Activated CD8-positive, alpha-beta T cell treated with anti-CD3 and anti-CD28 coated beads, Interleukin-2, amount 10 ng/mL, durations not matched to agents 7 days and 5 days (primary cell): ENCODE measurements at regions not wholly inside any gene's neighbourhood (a gene's known extent, or its start where the extent isn't known, plus 50 kb on each side); places are given as distances from the start of the nearest gene placed in this dataset.
"Not testable (repeated sequence)": the region's sequence is repeated elsewhere in the genome, so short reads cannot be mapped to it uniquely, and the experiment has no call there.

Experiments
- ATAC-seq: fragments of 150-1000 bp; cut with Tn5 transposase; one replicate; pipeline ENCODE4 v1.10.0; 2021; ENCODE audit warnings: moderate library complexity
- CTCF ChIA-PET: fragments of 350-600 bp; sonication (Branson Sonifier 250); formaldehyde crosslinking; loops from one replicate; lab custom pipeline; 2021; ENCODE audit warnings: antibody characterized with exemption; lab: Charles Lee
- POLR2A ChIA-PET: fragments of 350-600 bp; sonication (Branson Sonifier 250); formaldehyde crosslinking; loops from one replicate; lab custom pipeline; 2021; ENCODE audit warnings: antibody characterized with exemption; lab: Charles Lee
- DNase-seq: peaks from one replicate; pipeline ENCODE4 v3.0.0-alpha.2; 2020
- H3K27ac Mint-ChIP-seq: one replicate; pipeline ENCODE4 v1.8.0; 2021; ENCODE audit warnings: mild to moderate bottlenecking, mixed read lengths
- H3K27me3 Mint-ChIP-seq: one replicate; pipeline ENCODE4 v1.8.0; 2021; ENCODE audit warnings: low read depth, mixed read lengths
- H3K36me3 Mint-ChIP-seq: one replicate; pipeline ENCODE4 v1.8.0; 2021; ENCODE audit warnings: low read depth, mixed read lengths
- H3K4me1 Mint-ChIP-seq: one replicate; pipeline ENCODE4 v1.8.0; 2021; ENCODE audit warnings: low read depth, mixed read lengths
- H3K4me3 Mint-ChIP-seq: one replicate; pipeline ENCODE4 v1.8.0; 2021; ENCODE audit warnings: mild to moderate bottlenecking, mixed read lengths
- H3K9me3 Mint-ChIP-seq: one replicate; pipeline ENCODE4 v1.8.0; 2022; ENCODE audit warnings: mixed read lengths; ENCODE audit not compliant: insufficient read depth

DNA sequence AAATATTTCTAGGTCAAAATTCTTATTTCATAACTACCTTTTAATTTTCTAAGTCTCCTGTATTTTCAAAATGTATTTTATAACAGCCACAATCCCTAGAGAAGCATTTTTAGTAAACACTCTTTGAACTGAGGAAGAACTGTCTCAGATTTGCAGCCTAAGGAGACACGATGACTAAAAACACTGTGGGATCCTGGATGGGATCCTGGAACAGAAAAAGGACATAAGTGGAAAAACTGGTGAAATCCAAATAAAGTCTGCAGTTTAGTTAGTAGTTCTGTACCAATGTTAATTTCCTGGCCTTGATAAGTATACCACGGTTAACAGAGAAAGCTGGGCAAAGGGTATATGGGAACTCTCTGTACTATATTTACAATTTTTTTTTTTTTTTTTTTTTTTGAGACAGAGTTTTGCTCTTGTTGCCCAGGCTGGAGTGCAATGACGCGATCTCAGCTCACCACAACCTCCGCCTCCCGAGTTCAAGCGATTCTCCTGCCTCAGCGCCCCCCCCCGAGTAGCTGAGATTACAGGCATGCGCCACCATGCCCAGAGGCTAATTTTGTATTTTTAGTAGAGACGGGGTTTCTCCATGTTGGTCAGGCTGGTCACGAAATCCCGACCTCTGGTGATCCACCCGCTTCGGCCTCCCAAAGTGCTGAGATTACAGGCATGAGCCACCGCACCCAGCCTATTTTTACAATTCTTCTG, 600.2 kb upstream of the DIPK2B start:
- not testable (repeated sequence) for H3K27ac Mint-ChIP-seq, ATAC-seq, H3K27me3 Mint-ChIP-seq, H3K4me3 Mint-ChIP-seq, H3K9me3 Mint-ChIP-seq
- DNase-seq = peak; percentile 36
- Mint-ChIP-seq H3K4me1 (peaks cover 68% of the 10 kb centered on the region), H3K36me3 (peaks cover 12% of the 10 kb centered on the region)
- POLR2A ChIA-PET = interaction anchor here (0.6 to 1.5 kb wide), 2 partner anchors 19 to 50 kb away, joined by 3 read pairs; no protein-coding TSS in a partner anchor
- CTCF ChIA-PET = interaction anchor here (1.0 to 4.7 kb wide), 13 partner anchors 9 to 607 kb away, joined by 3 to 68 read pairs (median 6); no protein-coding TSS in a partner anchor

DNA sequence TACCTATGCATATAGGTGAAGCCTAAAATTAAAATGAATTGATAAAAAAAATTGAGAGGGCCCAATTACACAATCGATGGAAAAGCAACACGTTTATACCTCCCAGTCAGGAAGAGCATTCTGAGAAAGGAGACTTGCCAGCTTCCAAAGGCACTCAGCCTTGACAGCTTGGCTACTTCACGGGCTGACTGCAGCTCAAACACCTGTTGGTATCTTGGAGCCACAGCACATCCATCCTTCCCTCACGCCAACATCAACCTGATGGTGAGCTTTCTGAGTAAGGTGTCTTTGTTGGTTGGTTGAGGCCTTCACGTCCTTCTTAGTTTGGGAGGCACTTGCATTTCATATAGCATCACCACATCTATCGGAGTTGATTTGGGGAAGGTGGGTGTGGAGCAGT, 598.9 kb upstream of the DIPK2B start:
- Mint-ChIP-seq H3K27ac (peak overlapping the region; percentile 26), H3K36me3 (peaks cover 12% of the 10 kb centered on the region), H3K9me3 (no peaks in the 10 kb centered on the region), H3K4me3 (no peak overlapping the region), H3K27me3 (no peaks in the 10 kb centered on the region), H3K4me1 (peaks cover 66% of the 10 kb centered on the region)
- DNase-seq = no peak
- ChIA-PET CTCF (interaction anchor here (0.7 to 4.7 kb wide), 3 partner anchors 22 to 51 kb away, joined by 3 to 68 read pairs (median 4); no protein-coding TSS in a partner anchor), POLR2A (interaction anchor here (0.6 kb wide), 1 partner anchor 46 kb away, joined by 4 read pairs; no protein-coding TSS in a partner anchor)
- no peak for ATAC-seq

DNA sequence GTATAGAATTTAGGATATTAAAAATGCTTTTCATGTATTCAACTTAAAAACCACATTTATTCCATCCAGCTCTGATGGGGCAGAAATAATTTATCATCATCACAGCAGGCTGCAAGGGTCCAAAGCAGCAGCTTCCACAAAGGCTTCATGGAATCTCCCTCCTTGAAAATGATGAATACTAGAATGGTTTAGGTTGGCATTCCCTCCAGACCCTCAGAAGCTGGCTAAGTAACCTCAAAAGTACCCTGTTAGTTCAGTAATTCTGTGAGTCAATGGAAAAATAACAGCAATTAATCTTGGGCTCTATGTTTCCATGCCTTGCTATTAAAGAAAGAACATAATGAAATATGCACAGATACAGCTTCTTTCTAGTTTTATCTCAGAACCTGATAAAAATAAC, 594.9 kb upstream of the DIPK2B start:
- Mint-ChIP-seq H3K4me1 (peaks cover 54% of the 10 kb centered on the region), H3K36me3 (peaks cover 31% of the 10 kb centered on the region), H3K27ac (no peak overlapping the region), H3K4me3 (no peak overlapping the region), H3K9me3 (peaks cover 5% of the 10 kb centered on the region), H3K27me3 (no peaks in the 10 kb centered on the region)
- no peak for DNase-seq
- ChIA-PET CTCF (interaction anchor here (1.3 to 1.5 kb wide), 2 partner anchors 26 to 53 kb away, joined by 3 to 4 read pairs; no protein-coding TSS in a partner anchor), POLR2A (no interaction called here)
- no peak for ATAC-seq

DNA sequence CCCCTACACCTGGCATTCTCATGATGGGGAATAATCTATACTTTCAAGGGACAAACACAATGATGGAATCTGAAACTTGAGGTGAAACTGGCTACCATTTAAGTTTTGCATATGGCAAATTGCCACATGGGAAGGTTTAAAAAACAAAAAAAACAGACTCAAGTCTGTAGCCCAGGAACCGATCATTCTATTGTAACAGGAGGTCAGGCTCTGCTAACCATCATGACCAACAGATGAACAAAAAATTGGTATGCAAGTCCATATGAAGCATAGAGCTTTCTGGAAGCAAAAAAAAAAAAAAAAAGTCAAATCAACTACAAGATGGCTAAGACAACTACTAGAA, 594.3 kb upstream of the DIPK2B start:
- Mint-ChIP-seq H3K36me3 (peaks cover 32% of the 10 kb centered on the region), H3K9me3 (peaks cover 5% of the 10 kb centered on the region), H3K4me1 (peaks cover 56% of the 10 kb centered on the region), H3K27me3 (no peaks in the 10 kb centered on the region), H3K27ac (no peak overlapping the region), H3K4me3 (no peak overlapping the region)
- no peak for DNase-seq
- ATAC-seq = no peak
- ChIA-PET POLR2A (interaction anchor here (0.9 kb wide), 1 partner anchor 25 kb away, joined by 4 read pairs; no protein-coding TSS in a partner anchor), CTCF (interaction anchor here (1.3 to 1.9 kb wide), 2 partner anchors 26 to 280 kb away, joined by 3 to 6 read pairs; no protein-coding TSS in a partner anchor)

DNA sequence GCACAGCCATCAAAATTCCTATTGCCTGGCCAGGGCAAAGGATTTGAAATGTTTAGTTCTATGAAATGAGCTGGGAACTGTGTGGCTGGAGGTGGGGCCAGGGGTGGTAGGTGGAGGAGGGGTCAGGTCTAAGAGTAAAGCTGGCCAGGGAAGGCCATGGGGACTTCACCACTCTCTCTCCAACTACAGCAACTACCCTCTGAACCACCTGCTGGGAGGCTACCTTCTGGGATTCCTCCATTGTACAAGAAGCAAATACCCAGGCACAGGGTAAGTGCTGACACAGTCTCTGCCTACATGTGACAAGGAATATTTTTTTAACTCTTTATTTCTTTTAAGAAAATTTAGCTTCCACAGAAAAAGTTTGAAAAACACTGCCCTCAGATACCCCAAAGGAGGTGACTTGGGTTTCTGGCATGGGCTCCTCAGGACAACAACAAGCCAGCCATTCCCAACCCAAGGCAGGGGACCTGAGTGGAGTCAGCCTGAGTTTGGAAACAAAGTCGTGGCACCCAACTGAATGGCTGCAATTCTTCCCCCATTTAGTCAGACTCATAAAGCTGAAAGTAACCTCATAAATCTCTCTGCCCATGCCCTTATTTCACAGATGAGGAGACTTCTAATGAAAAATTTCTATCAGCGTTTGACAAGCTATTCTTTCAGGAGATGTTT, 593.8 kb upstream of the DIPK2B start:
- ATAC-seq (no peak), DNase-seq (no peak)
- Mint-ChIP-seq H3K36me3 (peaks cover 32% of the 10 kb centered on the region), H3K9me3 (peaks cover 5% of the 10 kb centered on the region), H3K27ac (no peak overlapping the region), H3K27me3 (no peaks in the 10 kb centered on the region), H3K4me3 (no peak overlapping the region), H3K4me1 (peaks cover 54% of the 10 kb centered on the region)
- ChIA-PET POLR2A (interaction anchor here (0.7 to 0.9 kb wide), 2 partner anchors 25 to 29 kb away, joined by 3 to 4 read pairs; no protein-coding TSS in a partner anchor), CTCF (interaction anchor here (0.9 to 1.9 kb wide), 3 partner anchors 17 to 279 kb away, joined by 3 to 6 read pairs (median 3); no protein-coding TSS in a partner anchor)

DNA sequence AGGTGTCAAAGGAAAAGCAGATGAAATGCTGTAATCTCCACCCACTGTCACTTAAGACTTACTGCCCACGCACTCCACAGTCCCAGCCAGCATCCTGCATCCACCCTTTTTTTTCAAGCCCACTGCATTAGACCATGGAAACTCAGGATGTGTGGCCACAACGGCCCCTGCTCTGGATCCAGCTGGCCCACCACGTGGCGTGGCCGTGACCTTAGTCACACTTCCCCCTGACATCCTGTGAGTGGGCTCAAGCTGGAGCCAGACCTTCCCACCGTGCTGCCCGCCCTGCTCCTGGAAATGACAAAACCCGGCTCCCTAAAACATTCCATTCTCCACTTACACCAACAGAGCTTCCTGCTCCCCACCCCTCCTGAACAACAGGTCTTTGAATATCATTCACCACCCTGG, 588.3 kb upstream of the DIPK2B start:
- CTCF ChIA-PET = interaction anchor here (0.9 kb wide), 1 partner anchor 13 kb away, joined by 3 read pairs; no protein-coding TSS in a partner anchor
- Mint-ChIP-seq H3K27ac (no peak overlapping the region), H3K4me3 (no peak overlapping the region), H3K27me3 (no peaks in the 10 kb centered on the region), H3K4me1 (peaks cover 38% of the 10 kb centered on the region), H3K9me3 (peaks cover 5% of the 10 kb centered on the region), H3K36me3 (peaks cover 20% of the 10 kb centered on the region)
- POLR2A ChIA-PET = interaction anchor here (0.7 kb wide), 1 partner anchor 19 kb away, joined by 3 read pairs; no protein-coding TSS in a partner anchor
- ATAC-seq = no peak
- no peak for DNase-seq

DNA sequence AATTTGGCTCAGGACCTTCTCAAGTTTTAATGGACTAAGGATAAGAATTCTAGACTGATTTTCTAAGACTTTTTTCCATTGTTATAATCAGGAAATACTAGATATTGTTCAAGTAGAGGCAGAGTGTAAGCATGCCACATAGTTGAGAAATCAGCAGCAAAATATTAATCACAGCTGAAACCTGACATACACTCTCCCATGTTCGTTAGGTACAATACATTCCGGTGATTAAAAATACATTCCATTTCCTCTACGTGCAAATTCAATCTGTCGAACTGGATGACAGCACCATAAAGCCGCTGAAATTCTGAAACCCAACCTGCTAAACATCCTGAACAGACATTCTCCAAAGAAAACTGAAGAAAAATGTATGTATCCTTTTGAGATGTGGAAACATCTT, 587.6 kb upstream of the DIPK2B start:
- peaks cover 32% of the 10 kb centered on the region for H3K4me1 Mint-ChIP-seq
- H3K9me3 Mint-ChIP-seq = peaks cover 5% of the 10 kb centered on the region
- no peak overlapping the region for H3K4me3 Mint-ChIP-seq
- H3K36me3 Mint-ChIP-seq = peaks cover 20% of the 10 kb centered on the region
- DNase-seq (no peak), ATAC-seq (no peak)
- no peak overlapping the region for H3K27ac Mint-ChIP-seq
- POLR2A ChIA-PET = no interaction called here
- no peaks in the 10 kb centered on the region for H3K27me3 Mint-ChIP-seq
- CTCF ChIA-PET = no interaction called here

DNA sequence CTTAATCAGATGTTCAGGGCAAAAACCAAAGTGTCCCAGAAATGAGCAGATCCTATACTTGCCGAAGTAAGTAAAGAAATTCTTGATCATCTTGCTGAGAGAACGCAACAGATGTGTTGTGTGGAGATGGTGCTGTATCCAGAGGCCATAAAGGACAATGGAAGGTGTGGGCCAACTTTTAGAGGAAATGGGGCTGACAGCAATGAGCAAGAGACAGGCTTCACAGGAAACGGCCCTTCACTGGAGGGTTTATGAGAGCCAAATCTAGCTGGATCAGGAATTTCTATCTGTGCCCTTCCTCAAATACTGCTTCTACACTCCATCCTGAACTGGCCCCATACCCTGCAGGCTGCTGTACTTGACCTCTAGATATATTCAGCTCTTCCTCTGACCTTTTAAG, 583.9 kb upstream of the DIPK2B start:
- CTCF ChIA-PET = no interaction called here

DNA sequence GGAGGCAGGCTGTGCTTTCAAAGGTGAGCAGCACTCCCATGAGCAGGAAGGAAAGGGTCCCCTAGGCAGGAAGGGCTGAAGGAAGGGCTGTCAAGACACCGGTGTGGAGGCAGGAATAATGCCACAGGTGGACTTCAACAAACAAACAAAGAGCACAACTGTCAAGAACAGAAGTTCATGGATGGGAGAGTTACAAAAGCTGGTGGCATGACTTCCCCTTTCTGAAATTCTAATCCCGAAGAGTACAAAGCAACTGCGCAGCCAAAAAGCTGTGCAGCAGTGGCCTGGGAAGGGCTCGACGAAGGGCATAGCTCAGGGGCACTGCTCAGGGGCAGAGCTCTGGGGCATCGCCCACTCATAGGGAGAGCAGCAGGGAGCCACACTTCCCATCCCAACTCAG, 582.3 kb upstream of the DIPK2B start:
- ChIA-PET POLR2A (no interaction called here), CTCF (no interaction called here)
- Mint-ChIP-seq H3K4me3 (no peak overlapping the region), H3K27ac (no peak overlapping the region), H3K36me3 (peaks cover 15% of the 10 kb centered on the region), H3K9me3 (no peaks in the 10 kb centered on the region), H3K27me3 (no peaks in the 10 kb centered on the region), H3K4me1 (peaks cover 42% of the 10 kb centered on the region)
- ATAC-seq (no peak), DNase-seq (no peak)

More for the DNA sequence above, 583.9 kb upstream of the DIPK2B start:
- H3K27me3 Mint-ChIP-seq = no peaks in the 10 kb centered on the region
- peaks cover 8% of the 10 kb centered on the region for H3K36me3 Mint-ChIP-seq
- ATAC-seq = no peak
- no peaks in the 10 kb centered on the region for H3K9me3 Mint-ChIP-seq
- H3K4me1 Mint-ChIP-seq = peaks cover 41% of the 10 kb centered on the region
- POLR2A ChIA-PET = no interaction called here
- no peak for DNase-seq
- no peak overlapping the region for H3K4me3 Mint-ChIP-seq
- H3K27ac Mint-ChIP-seq = no peak overlapping the region

DNA sequence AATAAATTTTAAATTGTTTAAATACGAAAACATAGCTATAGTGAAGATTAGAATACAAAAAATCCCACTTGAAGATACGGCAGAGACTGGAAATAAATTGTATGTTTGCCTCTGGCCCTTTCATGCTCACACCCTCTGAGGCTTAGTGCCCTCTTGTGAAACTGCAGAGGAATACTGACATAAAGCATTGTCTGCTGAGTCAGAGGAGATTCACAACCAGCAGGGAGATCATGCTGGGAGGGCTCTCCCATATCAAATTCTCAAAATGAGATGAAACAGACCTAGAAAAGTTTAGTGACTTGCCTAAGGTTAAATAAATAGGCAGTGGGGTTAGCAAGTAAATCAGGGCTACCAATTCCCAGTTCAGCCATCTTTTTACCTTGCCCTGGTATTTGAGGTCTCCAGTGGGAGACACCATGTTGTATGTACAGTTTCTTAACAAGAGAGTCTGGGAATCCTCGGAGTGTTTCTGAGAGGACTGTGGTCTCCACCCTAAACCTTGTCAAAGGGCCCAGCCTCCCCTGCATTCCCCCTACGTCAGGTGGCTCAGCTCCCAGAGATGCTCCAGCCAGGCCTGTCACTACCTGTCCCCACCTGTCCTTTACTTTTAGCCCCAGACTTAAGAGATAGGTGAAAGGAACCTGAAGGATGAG, 581.4 kb upstream of the DIPK2B start:
- Mint-ChIP-seq H3K27me3 (no peaks in the 10 kb centered on the region), H3K4me1 (peaks cover 50% of the 10 kb centered on the region), H3K27ac (no peak overlapping the region), H3K36me3 (peaks cover 19% of the 10 kb centered on the region), H3K9me3 (no peaks in the 10 kb centered on the region), H3K4me3 (no peak overlapping the region)
- ChIA-PET CTCF (no interaction called here), POLR2A (interaction anchor here (0.6 kb wide), 1 partner anchor 19 kb away, joined by 3 read pairs; no protein-coding TSS in a partner anchor)
- DNase-seq = no peak
- no peak for ATAC-seq

DNA sequence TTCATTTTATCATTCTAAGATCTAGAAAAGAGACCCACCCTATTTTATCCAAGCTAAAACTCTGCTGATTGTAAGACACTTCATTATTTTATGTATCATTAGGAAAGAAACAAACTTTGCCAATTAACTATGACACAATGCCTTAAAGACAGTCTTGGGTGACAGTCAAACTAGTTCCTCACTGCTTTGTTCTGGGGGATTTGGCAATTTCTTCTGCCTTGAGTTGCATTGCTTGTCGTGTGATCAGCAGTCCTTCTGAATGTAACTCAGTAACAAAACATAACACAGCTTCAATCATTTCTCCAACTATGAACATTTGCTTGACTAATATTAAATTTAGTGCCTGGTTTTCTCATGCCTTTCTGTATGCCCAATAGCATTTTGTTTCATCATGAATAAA, 577.9 kb upstream of the DIPK2B start:
- Mint-ChIP-seq H3K27ac (no peak overlapping the region), H3K36me3 (peaks cover 21% of the 10 kb centered on the region), H3K4me1 (peaks cover 55% of the 10 kb centered on the region), H3K9me3 (no peaks in the 10 kb centered on the region), H3K27me3 (no peaks in the 10 kb centered on the region), H3K4me3 (no peak overlapping the region)
- ChIA-PET CTCF (interaction anchor here (1.0 to 1.3 kb wide), 2 partner anchors 9 to 16 kb away, joined by 3 read pairs; no protein-coding TSS in a partner anchor), POLR2A (no interaction called here)
- ATAC-seq (no peak), DNase-seq (no peak)
